Thyroid gland (tissue), 4 donors: ENCODE measurements at regions not wholly inside any gene's neighbourhood (a gene's known extent, or its start where the extent isn't known, plus 50 kb on each side); places are given as distances from the start of the nearest gene placed in this dataset.

Experiments used
- DNase-seq, 2 donors: peaks; one replicate each; pipeline ENCODE4 v3.0.0-alpha.2; 2019
- H3K27ac ChIP-seq, 3 donors: fragments of 200-600 bp; sonication (generic); 1 replicate in 2 of 3; 2 replicates in 1 of 3; pipeline ENCODE4 v1.5.1; 2016 to 2019; ENCODE audit warnings: mild to moderate bottlenecking in 1 of 3, moderate library complexity in 1 of 3
- H3K27me3 ChIP-seq: fragments of 200-600 bp; sonication (generic); one replicate; pipeline ENCODE4 v1.5.1; 2019
- H3K36me3 ChIP-seq, 2 donors: fragments of 200-600 bp; sonication (generic); one replicate each; pipeline ENCODE4 v1.5.1; 2016 to 2019
- H3K4me1 ChIP-seq, 2 donors: fragments of 200-600 bp; sonication (generic); one replicate each; pipeline ENCODE4 v1.5.1; 2017 to 2019
- H3K4me3 ChIP-seq, 3 donors: fragments of 200-600 bp; sonication (generic); replicated peaks in 1 of 3; 1 replicate in 2 of 3; 2 replicates in 1 of 3; pipeline ENCODE4 v1.5.1; 2016; ENCODE audit warnings: mild to moderate bottlenecking in 1 of 3
- H3K9me3 ChIP-seq: fragments of 200-600 bp; sonication (generic); one replicate; pipeline ENCODE4 v1.5.1; 2017
- CTCF ChIP-seq, 6 experiments: fragments of 200-600 bp in 3 of 6; fragments of 450-650 bp in 3 of 6; sonication (generic) in 3 of 6; IDR thresholded peaks; one replicate each; pipeline ENCODE4 v1.5.1; 2016 to 2019; ENCODE audit warnings: antibody characterized with exemption in 6 of 6, mild to moderate bottlenecking in 2 of 6, inconsistent platforms in 1 of 6, moderate library complexity in 1 of 6
- POLR2A ChIP-seq, 2 donors: fragments of 450-650 bp; IDR thresholded peaks; one replicate each; pipeline ENCODE4 v1.6.1; 2017; ENCODE audit warnings: antibody characterized with exemption in 2 of 2, mild to moderate bottlenecking in 2 of 2, moderate library complexity in 1 of 2
- whole genome bisulfite sequencing, 2 donors: methylation state at CpG; one replicate each; pipeline ENCODE4 v1.1.5; 2017; 5-methylcytosine and 5-hydroxymethylcytosine counted together
- intact Hi-C: fragments of 100-400 bp; cut with DNase I; formaldehyde crosslinking; loops from one replicate; pipeline ENCODE4 v1.15.1; 2023

- H3K4me3 ChIP-seq, result no peak overlapping the region
- H3K27me3 ChIP-seq, result no peaks in the 10 kb centered on the region
- no peak overlapping the region for H3K27ac ChIP-seq
- DNase-seq, result no peak
- H3K36me3 ChIP-seq, result no peaks in the 10 kb centered on the region
- intact Hi-C loops, result no loop called here
- 88 to 93% methylated on average over 2 of the region's 2 CpGs for WGBS, 2 donors
- H3K9me3 ChIP-seq, result no peaks in the 10 kb centered on the region
- no peak for TF ChIP-seq CTCF (IDR thresholded peaks at IDR 0.05)
- TF ChIP-seq POLR2A (IDR thresholded peaks at IDR 0.05), result no peak
- no peaks in the 10 kb centered on the region for H3K4me1 ChIP-seq
These were observed 1022.3 kb downstream of the EFNA5 start for GRCh38 chr5:106648401-106648800.

- H3K36me3 ChIP-seq, result no peaks in the 10 kb centered on the region
- no peak overlapping the region for H3K4me3 ChIP-seq
- TF ChIP-seq CTCF (IDR thresholded peaks at IDR 0.05) (no peak), POLR2A (IDR thresholded peaks at IDR 0.05) (no peak)
- no peaks in the 10 kb centered on the region for H3K27me3 ChIP-seq
- 96 to 98% methylated on average over 1 of the region's 1 CpG for WGBS, 2 donors
- no peaks in the 10 kb centered on the region for H3K9me3 ChIP-seq
- DNase-seq, result no peak
- H3K4me1 ChIP-seq, result no peaks in the 10 kb centered on the region
- intact Hi-C loops, result no loop called here
- H3K27ac ChIP-seq, result no peak overlapping the region
These were observed 1024.6 kb downstream of the EFNA5 start for GRCh38 chr5:106646106-106646505.

GRCh38 chr5:106640511-106640910, 1030.2 kb downstream of the EFNA5 start:
- Histone ChIP-seq H3K4me1 (no peaks in the 10 kb centered on the region), H3K27me3 (no peaks in the 10 kb centered on the region), H3K9me3 (no peaks in the 10 kb centered on the region), H3K27ac (no peak overlapping the region), H3K4me3 (no peak overlapping the region), H3K36me3 (no peaks in the 10 kb centered on the region)
- TF ChIP-seq CTCF (IDR thresholded peaks at IDR 0.05) (no peak), POLR2A (IDR thresholded peaks at IDR 0.05) (no peak)
- WGBS, 2 donors, result 88 to 92% methylated on average over 1 of the region's 1 CpG
- DNase-seq, result no peak
- intact Hi-C loops, result no loop called here

- WGBS, 2 donors, result 65 to 76% methylated on average over 2 of the region's 2 CpGs
- TF ChIP-seq POLR2A (IDR thresholded peaks at IDR 0.05), result no peak
- intact Hi-C loops, result no loop called here
These were observed 1031.2 kb downstream of the EFNA5 start for GRCh38 chr5:106639488-106639887.

GRCh38 chr5:106637275-106637674, 1033.5 kb downstream of the EFNA5 start:
- H3K27ac ChIP-seq, result no peak overlapping the region
- WGBS, 2 donors, result 82 to 91% methylated on average over 2 of the region's 2 CpGs
- intact Hi-C loops, result no loop called here
- no peaks in the 10 kb centered on the region for H3K36me3 ChIP-seq
- no peak for DNase-seq
- H3K4me1 ChIP-seq, result no peaks in the 10 kb centered on the region
- H3K27me3 ChIP-seq, result no peaks in the 10 kb centered on the region
- no peak for TF ChIP-seq CTCF (IDR thresholded peaks at IDR 0.05)
- no peak for TF ChIP-seq POLR2A (IDR thresholded peaks at IDR 0.05)
- H3K4me3 ChIP-seq, result no peak overlapping the region
- no peaks in the 10 kb centered on the region for H3K9me3 ChIP-seq

More at GRCh38 chr5:106639488-106639887, 1031.2 kb downstream of the EFNA5 start:
- no peak for DNase-seq
- H3K4me3 ChIP-seq, result no peak overlapping the region
- H3K36me3 ChIP-seq, result no peaks in the 10 kb centered on the region
- no peaks in the 10 kb centered on the region for H3K4me1 ChIP-seq
- H3K9me3 ChIP-seq, result no peaks in the 10 kb centered on the region
- no peak overlapping the region for H3K27ac ChIP-seq
- no peaks in the 10 kb centered on the region for H3K27me3 ChIP-seq

GRCh38 chr5:106634375-106634774, 1036.4 kb downstream of the EFNA5 start:
- Histone ChIP-seq H3K4me3 (no peak overlapping the region), H3K36me3 (no peaks in the 10 kb centered on the region), H3K9me3 (no peaks in the 10 kb centered on the region), H3K4me1 (no peaks in the 10 kb centered on the region), H3K27ac (no peak overlapping the region), H3K27me3 (no peaks in the 10 kb centered on the region)
- TF ChIP-seq CTCF (IDR thresholded peaks at IDR 0.05) (no peak), POLR2A (IDR thresholded peaks at IDR 0.05) (no peak)
- WGBS, 2 donors, result 85 to 88% methylated on average over 2 of the region's 2 CpGs
- intact Hi-C loops, result no loop called here
- no peak for DNase-seq
